H1 (cell line): ENCODE measurements at regions not wholly inside any gene's neighbourhood (a gene's known extent, or its start where the extent isn't known, plus 50 kb on each side); places are given as distances from the start of the nearest gene placed in this dataset.

Source experiments
- CTCF ChIA-PET: fragments of 300-600 bp; sonication (Branson Sonifier 250); formaldehyde crosslinking; loops from one replicate; lab custom pipeline; 2021; ENCODE audit not compliant: partially characterized antibody; lab: Charles Lee
- POLR2A ChIA-PET: fragments of 300-600 bp; sonication (Branson Sonifier 250); formaldehyde crosslinking; loops from one replicate; lab custom pipeline; 2021; ENCODE audit warnings: inconsistent platforms; ENCODE audit not compliant: partially characterized antibody; lab: Charles Lee
- DNase-seq, 2 experiments: peaks; one replicate each; pipeline versions ENCODE4 v3.0.0 to v3.0.0-alpha.2; 2010 to 2022; ENCODE audit warnings: low spot score in 2 of 2, low read depth in 1 of 2, mixed read lengths in 1 of 2
- FAIRE-seq: peaks from 2 replicates; lab custom pipeline; 2011; peaks lifted over from hg19 to GRCh38; lab: Jason Lieb, UNC
- H2AFZ ChIP-seq: 2 replicates; pipeline ENCODE4 v1.8.1; 2012; ENCODE audit warnings: low read length, inconsistent platforms
- H2AK5ac ChIP-seq: 2 replicates; pipeline ENCODE4 v1.6.1; 2013; ENCODE audit warnings: low read depth, low read length
- H2BK120ac ChIP-seq: replicated peaks from 2 replicates; pipeline ENCODE3; 2013; ENCODE audit warnings: low read depth, low read length, inconsistent platforms
- H2BK12ac ChIP-seq: 2 replicates; pipeline ENCODE4 v1.6.1; 2013; ENCODE audit warnings: low read depth, low read length
- H2BK15ac ChIP-seq: 2 replicates; pipeline ENCODE4 v1.6.1; 2013; ENCODE audit warnings: low read length
- H2BK20ac ChIP-seq: 2 replicates; pipeline ENCODE4 v1.6.1; 2013; ENCODE audit warnings: low read length
- H2BK5ac ChIP-seq: 2 replicates; pipeline ENCODE4 v1.6.1; 2013; ENCODE audit warnings: low read depth, low read length
- H3K14ac ChIP-seq: 2 replicates; pipeline ENCODE4 v1.6.1; 2013; ENCODE audit warnings: inconsistent platforms; ENCODE audit not compliant: insufficient read length
- H3K18ac ChIP-seq: 2 replicates; pipeline ENCODE4 v1.6.1; 2013; ENCODE audit warnings: low read length; ENCODE audit errors: extremely low read depth
- H3K23ac ChIP-seq: 2 replicates; pipeline ENCODE4 v1.6.1; 2013; ENCODE audit warnings: inconsistent platforms; ENCODE audit not compliant: insufficient read length
- H3K23me2 ChIP-seq: 2 replicates; pipeline ENCODE4 v1.6.1; 2013; ENCODE audit warnings: low read depth, low read length
- H3K27ac ChIP-seq: 2 replicates; pipeline ENCODE4 v1.6.1; 2011; ENCODE audit warnings: low read depth, low read length, inconsistent platforms
- H3K27me3 ChIP-seq, 4 experiments: replicated peaks in 1 of 4; 1 replicate in 1 of 4; 2 replicates in 3 of 4; pipeline versions ENCODE4 v1.6.1 to v1.8.1; 2011 to 2013; ENCODE audit warnings: low read length in 3 of 4, mild to moderate bottlenecking in 3 of 4, inconsistent platforms in 2 of 4, mixed read lengths in 2 of 4, moderate library complexity in 1 of 4; ENCODE audit not compliant: control insufficient read depth in 3 of 4, insufficient read depth in 3 of 4; ENCODE audit errors: extremely low read depth in 1 of 4
- H3K36me3 ChIP-seq, 4 experiments: 2 replicates each; pipeline versions ENCODE4 v1.6.1 to v1.8.1; 2011 to 2013; ENCODE audit warnings: mild to moderate bottlenecking in 4 of 4, low read length in 3 of 4, moderate library complexity in 2 of 4, control low read depth in 1 of 4, inconsistent platforms in 1 of 4; ENCODE audit not compliant: insufficient read depth in 4 of 4, control insufficient read depth in 2 of 4
- H3K4ac ChIP-seq: replicated peaks from 2 replicates; pipeline ENCODE3; 2013; ENCODE audit warnings: low read length, low read depth, mixed read lengths, inconsistent platforms; ENCODE audit not compliant: insufficient read length
- H3K4me1 ChIP-seq, 4 experiments: replicated peaks in 1 of 4; 1 replicate in 1 of 4; 2 replicates in 3 of 4; pipeline versions ENCODE4 v1.6.1 to v1.8.1; 2011 to 2013; ENCODE audit warnings: low read length in 3 of 4, inconsistent platforms in 2 of 4, mixed read lengths in 1 of 4; ENCODE audit not compliant: insufficient read depth in 4 of 4, control insufficient read depth in 3 of 4
- H3K4me2 ChIP-seq, 2 experiments: 2 replicates each; pipeline versions ENCODE4 v1.6.1 to v1.8.1; 2011 to 2013; ENCODE audit warnings: low read depth in 2 of 2, low read length in 2 of 2, control low read depth in 1 of 2, inconsistent platforms in 1 of 2, mild to moderate bottlenecking in 1 of 2; ENCODE audit not compliant: insufficient read depth in 1 of 2
- H3K4me3 ChIP-seq, 4 experiments: fragments of 200-600, 300-600 bp in 1 of 4; sonication (generic), shearing (Covaris generic), sonication (Bioruptor Twin) in 1 of 4; 2 replicates each; pipeline versions ENCODE4 v1.5.1 to v1.8.1; 2011 to 2016; ENCODE audit warnings: low read length in 4 of 4, low read depth in 3 of 4, control low read depth in 2 of 4, inconsistent platforms in 2 of 4, mild to moderate bottlenecking in 2 of 4, mixed read lengths in 1 of 4, moderate library complexity in 1 of 4; ENCODE audit not compliant: insufficient read depth in 2 of 4; ENCODE audit errors: extremely low read depth in 1 of 4
- H3K56ac ChIP-seq: replicated peaks from 2 replicates; pipeline ENCODE3; 2013; ENCODE audit warnings: low read depth, mild to moderate bottlenecking, mixed read lengths, low read length, inconsistent platforms; ENCODE audit not compliant: insufficient read length
- H3K79me1 ChIP-seq: 2 replicates; pipeline ENCODE4 v1.6.1; 2013; ENCODE audit warnings: low read depth, low read length, control low read depth
- H3K79me2 ChIP-seq, 2 experiments: 2 replicates each; pipeline versions ENCODE4 v1.6.1 to v1.8.1; 2012 to 2013; ENCODE audit warnings: low read length in 2 of 2, mild to moderate bottlenecking in 2 of 2, inconsistent platforms in 1 of 2; ENCODE audit not compliant: insufficient read depth in 2 of 2, control insufficient read depth in 1 of 2
- H3K9ac ChIP-seq, 4 experiments: replicated peaks in 1 of 4; 1 replicate in 1 of 4; 2 replicates in 3 of 4; pipeline versions ENCODE4 v1.6.1 to v1.8.1; 2011 to 2013; ENCODE audit warnings: low read depth in 3 of 4, low read length in 3 of 4, control low read depth in 2 of 4, mild to moderate bottlenecking in 2 of 4, moderate library complexity in 2 of 4, inconsistent platforms in 1 of 4; ENCODE audit errors: extremely low read depth in 1 of 4
- H3K9me3 ChIP-seq, 2 experiments: 2 replicates each; pipeline versions ENCODE4 v1.6.1 to v1.8.1; 2012 to 2013; ENCODE audit warnings: mild to moderate bottlenecking in 2 of 2, moderate library complexity in 2 of 2, control low read depth in 1 of 2, inconsistent platforms in 1 of 2, low read depth in 1 of 2, low read length in 1 of 2, mixed read lengths in 1 of 2; ENCODE audit not compliant: insufficient read depth in 2 of 2
- H4K20me1 ChIP-seq, 2 experiments: replicated peaks in 1 of 2; 2 replicates each; pipeline versions ENCODE3 to v1.8.1; 2011 to 2013; ENCODE audit warnings: inconsistent platforms in 2 of 2, low read length in 2 of 2, mild to moderate bottlenecking in 1 of 2; ENCODE audit not compliant: insufficient read depth in 2 of 2, control insufficient read depth in 1 of 2
- H4K5ac ChIP-seq: 2 replicates; pipeline ENCODE4 v1.6.1; 2013; ENCODE audit warnings: low read length, low read depth, mixed read lengths, inconsistent platforms; ENCODE audit not compliant: insufficient read length
- H4K8ac ChIP-seq: 2 replicates; pipeline ENCODE4 v1.8.0; 2013; ENCODE audit warnings: mild to moderate bottlenecking, moderate library complexity, low read length, inconsistent platforms; ENCODE audit not compliant: insufficient read depth; ENCODE audit errors: extremely low read depth
- H4K91ac ChIP-seq: replicated peaks from 2 replicates; pipeline ENCODE3; 2013; ENCODE audit warnings: low read length, mixed read lengths, inconsistent platforms; ENCODE audit not compliant: insufficient read length
- CHD7 ChIP-seq: fragments of 300-600 bp; sonication (generic); IDR thresholded peaks from 2 replicates; pipeline ENCODE4 v1.7.1; 2012; ENCODE audit warnings: low read length, moderate library complexity, mild to moderate bottlenecking, inconsistent platforms; ENCODE audit not compliant: insufficient replicate concordance
- WGBS, 2 experiments: shearing (Covaris generic) in 1 of 2; methylation state at CpG; one replicate each; pipeline versions ENCODE4 v1.1.6 to v1.1.7; 2013 to 2015; ENCODE audit warnings: low lambda C conversion rate in 2 of 2, mixed read lengths in 2 of 2, inconsistent platforms in 1 of 2, low coverage in 1 of 2, missing lambda C conversion rate in 1 of 2; ENCODE audit not compliant: insufficient replicate concordance in 2 of 2, insufficient coverage in 1 of 2, insufficient read length in 1 of 2; ENCODE audit errors: extremely low coverage in 1 of 2, missing lambda C conversion rate in 1 of 2; 5-methylcytosine and 5-hydroxymethylcytosine counted together

- no peak overlapping the region for H2BK120ac ChIP-seq
- H3K27ac ChIP-seq = no peak overlapping the region
- TF ChIP-seq CHD7 = no peak
Observed at GRCh38 chr11:121889186-121889585, 226.8 kb downstream of the BLID start.

More at GRCh38 chr11:121889186-121889585, 226.8 kb downstream of the BLID start:
- FAIRE-seq (no peak), DNase-seq (no peak)
- Histone ChIP-seq H3K23me2 (no peaks in the 10 kb centered on the region), H4K20me1 (no peaks in the 10 kb centered on the region), H4K5ac (no peak overlapping the region), H4K8ac (no peak overlapping the region), H3K4me1 (peaks cover 0 to 4% (median 2%) of the 10 kb centered on the region in 4 experiments; a peak in 2 of 7 replicates), H2BK15ac (no peak overlapping the region), H3K4me2 (no peak overlapping the region), H4K91ac (no peak overlapping the region), H3K23ac (no peak overlapping the region), H2BK5ac (no peak overlapping the region), H3K9ac (no peak overlapping the region), H2BK20ac (no peak overlapping the region), H3K14ac (no peak overlapping the region), H3K27me3 (no peaks in the 10 kb centered on the region), H3K4me3 (no peak overlapping the region), H3K79me2 (no peaks in the 10 kb centered on the region), H3K18ac (no peak overlapping the region), H2BK12ac (no peak overlapping the region), H2AFZ (no peak overlapping the region), H3K9me3 (no peaks in the 10 kb centered on the region), H3K79me1 (no peaks in the 10 kb centered on the region), H3K4ac (no peak overlapping the region), H3K36me3 (no peaks in the 10 kb centered on the region), H3K56ac (no peak overlapping the region), H2AK5ac (no peak overlapping the region)
- WGBS, 2 experiments = 93% methylated on average over 6 of the region's 6 CpGs; no CpG with 5 or more reads in 1 of the 2 experiments
- ChIA-PET POLR2A (no interaction called here), CTCF (interaction anchor here (1.1 kb wide), 1 partner anchor 212 kb away, joined by 3 read pairs; no protein-coding TSS in a partner anchor)
